ENCODE measurements at regions not wholly inside any gene's neighbourhood (a gene's known extent, or its start where the extent isn't known, plus 50 kb on each side); places are given as distances from the start of the nearest gene placed in this dataset.

- no peak overlapping the region for H3K27ac ChIP-seq
- no peak overlapping the region for H3K4me3 ChIP-seq (ENCODE audit: low read depth, low read length)
These were observed 183.6 kb upstream of the TLE3 start for GRCh38 chr15:70281261-70281810.

GRCh38 chr15:70280781-70281180, 183.1 kb upstream of the TLE3 start:
- Histone ChIP-seq H3K27me3 (ENCODE audit: insufficient read depth, low read depth, severe bottlenecking) (no peaks in the 10 kb centered on the region), H3K4me3 (ENCODE audit: low read depth, low read length) (no peak overlapping the region), H3K27ac (no peak overlapping the region), H3K9me3 (ENCODE audit: severe bottlenecking) (no peaks in the 10 kb centered on the region), H3K36me3 (no peaks in the 10 kb centered on the region)
- peak; percentile 0 for DNase-seq
- TF ChIP-seq CTCF (IDR thresholded peaks at IDR 0.05; ENCODE audit: low read depth, low read length): no peak

More at GRCh38 chr15:70281261-70281810, 183.6 kb upstream of the TLE3 start:
- no peak for TF ChIP-seq CTCF (IDR thresholded peaks at IDR 0.05; ENCODE audit: low read depth, low read length)
- Histone ChIP-seq H3K9me3 (ENCODE audit: severe bottlenecking) (no peaks in the 10 kb centered on the region), H3K27me3 (ENCODE audit: insufficient read depth, low read depth, severe bottlenecking) (no peaks in the 10 kb centered on the region), H3K36me3 (no peaks in the 10 kb centered on the region)
- no peak for DNase-seq

- no peaks in the 10 kb centered on the region for H3K27me3 ChIP-seq (ENCODE audit: insufficient read depth, low read depth, severe bottlenecking)
- no peaks in the 10 kb centered on the region for H3K9me3 ChIP-seq (ENCODE audit: severe bottlenecking)
- DNase-seq: no peak
- no peaks in the 10 kb centered on the region for H3K36me3 ChIP-seq
- H3K27ac ChIP-seq: no peak overlapping the region
- no peak overlapping the region for H3K4me3 ChIP-seq (ENCODE audit: low read depth, low read length)
- TF ChIP-seq CTCF (IDR thresholded peaks at IDR 0.05; ENCODE audit: low read depth, low read length): no peak
These were observed 181.4 kb upstream of the TLE3 start for GRCh38 chr15:70279096-70279495.

- Histone ChIP-seq H3K27ac (no peak overlapping the region), H3K27me3 (ENCODE audit: insufficient read depth, low read depth, severe bottlenecking) (no peaks in the 10 kb centered on the region)
These were observed 180.9 kb upstream of the TLE3 start for GRCh38 chr15:70278644-70279043.

GRCh38 chr15:70277556-70277955, 179.8 kb upstream of the TLE3 start:
- no peaks in the 10 kb centered on the region for H3K36me3 ChIP-seq
- TF ChIP-seq CTCF (IDR thresholded peaks at IDR 0.05; ENCODE audit: low read depth, low read length): no peak
- no peak overlapping the region for H3K27ac ChIP-seq

More at GRCh38 chr15:70278644-70279043, 180.9 kb upstream of the TLE3 start:
- DNase-seq: no peak
- Histone ChIP-seq H3K36me3 (no peaks in the 10 kb centered on the region), H3K9me3 (ENCODE audit: severe bottlenecking) (no peaks in the 10 kb centered on the region), H3K4me3 (ENCODE audit: low read depth, low read length) (no peak overlapping the region)
- TF ChIP-seq CTCF (IDR thresholded peaks at IDR 0.05; ENCODE audit: low read depth, low read length): no peak

GRCh38 chr15:70276401-70276800, 178.7 kb upstream of the TLE3 start:
- Histone ChIP-seq H3K4me3 (ENCODE audit: low read depth, low read length) (no peak overlapping the region), H3K27ac (no peak overlapping the region), H3K27me3 (ENCODE audit: insufficient read depth, low read depth, severe bottlenecking) (no peaks in the 10 kb centered on the region), H3K36me3 (no peaks in the 10 kb centered on the region), H3K9me3 (ENCODE audit: severe bottlenecking) (no peaks in the 10 kb centered on the region)
- TF ChIP-seq CTCF (IDR thresholded peaks at IDR 0.05; ENCODE audit: low read depth, low read length): no peak
- DNase-seq: no peak

More at GRCh38 chr15:70277556-70277955, 179.8 kb upstream of the TLE3 start:
- no peak overlapping the region for H3K4me3 ChIP-seq (ENCODE audit: low read depth, low read length)
- DNase-seq: no peak
- no peaks in the 10 kb centered on the region for H3K9me3 ChIP-seq (ENCODE audit: severe bottlenecking)
- no peaks in the 10 kb centered on the region for H3K27me3 ChIP-seq (ENCODE audit: insufficient read depth, low read depth, severe bottlenecking)

Measured in WERI-Rb-1 (cell line).